Heart left ventricle (tissue), 16 donors: ENCODE measurements at regions not wholly inside any gene's neighbourhood (a gene's known extent, or its start where the extent isn't known, plus 50 kb on each side); places are given as distances from the start of the nearest gene placed in this dataset.

Experiments used
- ATAC-seq, 4 donors: fragments of 200-7000 bp; cut with Tn5 transposase; one replicate each; pipeline ENCODE4 v1.9.1; 2020 to 2022; ENCODE audit warnings: moderate library complexity in 4 of 4, mild to moderate bottlenecking in 3 of 4, moderate number of reproducible peaks in 1 of 4
- DNase-seq, 5 donors: peaks; one replicate each; pipeline ENCODE4 v3.0.0-alpha.2; 2020
- H3K27ac ChIP-seq, 12 donors: fragments of 200-600 bp; sonication (generic) in 4 of 12; one replicate each; pipeline versions ENCODE4 v1.5.0 to v1.8.0; 2016 to 2022; ENCODE audit warnings: mild to moderate bottlenecking in 2 of 12
- H3K27me3 ChIP-seq, 9 donors: fragments of 200-600 bp; sonication (generic) in 2 of 9; one replicate each; pipeline versions ENCODE4 v1.5.1 to v1.8.0; 2016 to 2022; ENCODE audit warnings: mild to moderate bottlenecking in 3 of 9
- H3K36me3 ChIP-seq, 9 donors: fragments of 200-600 bp; sonication (generic) in 2 of 9; one replicate each; pipeline versions ENCODE4 v1.5.0 to v1.8.0; 2018 to 2022; ENCODE audit warnings: mild to moderate bottlenecking in 2 of 9
- H3K4me1 ChIP-seq, 12 donors: fragments of 200-600 bp; sonication (generic) in 4 of 12; one replicate each; pipeline versions ENCODE4 v1.5.0 to v1.8.0; 2016 to 2022; ENCODE audit warnings: mild to moderate bottlenecking in 3 of 12
- H3K4me3 ChIP-seq, 12 donors: fragments of 200-600 bp; sonication (generic) in 4 of 12; one replicate each; pipeline versions ENCODE4 v1.5.0 to v1.8.0; 2017 to 2022; ENCODE audit warnings: mild to moderate bottlenecking in 9 of 12, moderate library complexity in 4 of 12
- H3K9me3 ChIP-seq, 12 donors: fragments of 200-600 bp; sonication (generic) in 4 of 12; one replicate each; pipeline versions ENCODE4 v1.5.0 to v1.8.0; 2016 to 2022; ENCODE audit warnings: mild to moderate bottlenecking in 1 of 12
- CTCF ChIP-seq, 12 donors: fragments of 200-600 bp; sonication (generic) in 4 of 12; IDR thresholded peaks; one replicate each; pipeline versions ENCODE4 v1.5.0 to v1.8.0; 2018 to 2022; ENCODE audit warnings: antibody characterized with exemption in 12 of 12, mild to moderate bottlenecking in 5 of 12
- POLR2A ChIP-seq, 2 donors: fragments of 450-650 bp; IDR thresholded peaks; one replicate each; pipeline ENCODE4 v1.6.1; 2017; ENCODE audit warnings: antibody characterized with exemption in 2 of 2, mild to moderate bottlenecking in 2 of 2, moderate library complexity in 2 of 2
- WGBS, 4 donors: extraction: QIAGEN DNeasy Blood & Tissue Kit in 2 of 4; methylation state at CpG; one replicate each; pipeline versions ENCODE4 v1.1.5 to v1.1.7; 2013 to 2018; 5-methylcytosine and 5-hydroxymethylcytosine counted together
- intact Hi-C, 10 donors: fragments of 100-400 bp; cut with DNase I; formaldehyde crosslinking; loops; one replicate each; pipeline versions ENCODE4 v1.11.1 to v1.14.2; 2022
- donor health status: ischemic (EF 13 %, LVEDD 7.1; RV severe dilation, severe dysfunction).
- donor health status: healthy with polysubstance abuse.
- donor health status: DM: no; HTN: yes; CAD: no.
- donor health status: DM: no; HTN: no; CAD: no.
- donor health status: ischemic (EF 25% LVEDD 6.9; RV normal size, moderate dysfunction).
- donor health status: ischemic (EF 25% LVEDD 5.7; RV mildly dilated, moderate dysfunction).
- donor health status: healthy.
- donor health status: DM: yes; HTN: yes; CAD: no.
- donor health status: ischemic (EF 35%, LVEDD 5.7; RV mildly dilated, moderate dysfunction).
- donor health status: nonischemic (EF 11% LVEDD 7.7; RV severe dilation, severe dysfunction).
- donor health status: DM: yes; HTN: yes; CAD: no.
- donor health status: PGD.
- donor health status: ischemic (EF 29% LVEDD 5.4; RV normal size, mild dysfunction).
- donor health status: nonischemic (EF 23%, LVEDD 6.1; RV moderate dilation, normal function).

GRCh38 chr5:13427827-13428557 lies 516.5 kb downstream of the DNAH5 start:
- Histone ChIP-seq H3K27me3 (no peaks in the 10 kb centered on the region), H3K27ac (no peak overlapping the region), H3K4me1 (no peaks in the 10 kb centered on the region), H3K4me3 (no peak overlapping the region), H3K36me3 (no peaks in the 10 kb centered on the region), H3K9me3 (peaks cover 0 to 4% (median 0%) of the 10 kb centered on the region in 12 donors)
- ATAC-seq (no peak), DNase-seq (no peak)
- WGBS, 4 donors, result 74 to 80% (median 77%) methylated on average over 6 of the region's 6 CpGs
- intact Hi-C loops, result no loop called here
- no peak for TF ChIP-seq POLR2A (IDR thresholded peaks at IDR 0.05)
- no peak for TF ChIP-seq CTCF (IDR thresholded peaks at IDR 0.05)

GRCh38 chr5:13412040-13412595 lies 532.4 kb downstream of the DNAH5 start:
- ATAC-seq (no peak), DNase-seq (no peak)
- intact Hi-C loops, result no loop called here
- no peaks in the 10 kb centered on the region for H3K36me3 ChIP-seq
- H3K27ac ChIP-seq, result no peak overlapping the region
- WGBS, 4 donors, result 63 to 65% (median 64%) methylated on average over 6 of the region's 6 CpGs
- no peak overlapping the region for H3K4me3 ChIP-seq
- TF ChIP-seq POLR2A (IDR thresholded peaks at IDR 0.05) (no peak), CTCF (IDR thresholded peaks at IDR 0.05) (no peak)
- peaks cover 0 to 2% (median 0%) of the 10 kb centered on the region in 12 donors for H3K9me3 ChIP-seq
- H3K4me1 ChIP-seq, result no peaks in the 10 kb centered on the region
- H3K27me3 ChIP-seq, result no peaks in the 10 kb centered on the region

GRCh38 chr5:13408616-13409015 lies 535.9 kb downstream of the DNAH5 start:
- H3K4me3 ChIP-seq, result no peak overlapping the region
- WGBS, 4 donors, result 0 to 38% (median 35%) methylated on average over 1 of the region's 1 CpG
- ATAC-seq (no peak), DNase-seq (no peak)
- H3K9me3 ChIP-seq, result no peaks in the 10 kb centered on the region
- H3K36me3 ChIP-seq, result no peaks in the 10 kb centered on the region
- no peaks in the 10 kb centered on the region for H3K27me3 ChIP-seq
- no peak for TF ChIP-seq POLR2A (IDR thresholded peaks at IDR 0.05)
- no peak for TF ChIP-seq CTCF (IDR thresholded peaks at IDR 0.05)
- intact Hi-C loops, result no loop called here
- no peaks in the 10 kb centered on the region for H3K4me1 ChIP-seq
- H3K27ac ChIP-seq, result no peak overlapping the region

- Histone ChIP-seq H3K4me3 (no peak overlapping the region), H3K36me3 (no peaks in the 10 kb centered on the region), H3K27me3 (no peaks in the 10 kb centered on the region), H3K4me1 (no peaks in the 10 kb centered on the region), H3K9me3 (no peaks in the 10 kb centered on the region), H3K27ac (no peak overlapping the region)
- intact Hi-C loops, result no loop called here
- ATAC-seq (no peak), DNase-seq (no peak)
- TF ChIP-seq CTCF (IDR thresholded peaks at IDR 0.05), result no peak
- no peak for TF ChIP-seq POLR2A (IDR thresholded peaks at IDR 0.05)
These were observed 541.1 kb downstream of the DNAH5 start for GRCh38 chr5:13403351-13403750.
